Ishikawa (cell line): ENCODE measurements at regions not wholly inside any gene's neighbourhood (a gene's known extent, or its start where the extent isn't known, plus 50 kb on each side); places are given as distances from the start of the nearest gene placed in this dataset.

Experiments
- CEBPB ChIP-seq: IDR thresholded peaks from 2 replicates; pipeline ENCODE4 v1.6.1; 2012
- CREB1 ChIP-seq: IDR thresholded peaks from 2 replicates; pipeline ENCODE4 v1.6.1; 2012; ENCODE audit warnings: low read depth
- EGR1 ChIP-seq: IDR thresholded peaks from 2 replicates; pipeline ENCODE4 v1.6.1; 2012
- EP300 ChIP-seq: IDR thresholded peaks from 2 replicates; pipeline ENCODE4 v1.6.1; 2012; ENCODE audit warnings: borderline replicate concordance
- FOXM1 ChIP-seq: IDR thresholded peaks from 2 replicates; pipeline ENCODE4 v1.6.1; 2012; ENCODE audit warnings: low read depth, borderline replicate concordance
- MAX ChIP-seq: IDR thresholded peaks from 2 replicates; pipeline ENCODE4 v1.6.1; 2012
- NFIC ChIP-seq: IDR thresholded peaks from 2 replicates; pipeline ENCODE4 v1.6.1; 2012
- RAD21 ChIP-seq: IDR thresholded peaks from 2 replicates; pipeline ENCODE4 v1.6.1; 2012; ENCODE audit warnings: low read depth
- REST ChIP-seq: IDR thresholded peaks from 2 replicates; pipeline ENCODE4 v1.6.1; 2012; ENCODE audit warnings: low read depth, mild to moderate bottlenecking
- TAF1 ChIP-seq: IDR thresholded peaks from 2 replicates; pipeline ENCODE4 v1.6.1; 2012; ENCODE audit warnings: low read depth, mild to moderate bottlenecking
- TCF12 ChIP-seq: IDR thresholded peaks from 2 replicates; pipeline ENCODE4 v1.6.1; 2012; ENCODE audit warnings: low read depth
- TEAD4 ChIP-seq: IDR thresholded peaks from 2 replicates; pipeline ENCODE4 v1.6.1; 2012
- USF1 ChIP-seq: IDR thresholded peaks from 2 replicates; pipeline ENCODE4 v1.6.1; 2012
- YY1 ChIP-seq: IDR thresholded peaks from 2 replicates; pipeline ENCODE4 v1.6.1; 2012; ENCODE audit warnings: low read depth
- ZBTB7A ChIP-seq: IDR thresholded peaks from 2 replicates; pipeline ENCODE4 v1.6.1; 2012; ENCODE audit warnings: low read depth

GRCh38 chr18:29185801-29186200, 1008.9 kb upstream of the CDH2 start:
- no peak for TF ChIP-seq ZBTB7A

- TF ChIP-seq NFIC = no peak
- no peak for TF ChIP-seq YY1
- no peak for TF ChIP-seq CEBPB
- TF ChIP-seq ZBTB7A = no peak
- TF ChIP-seq EP300 = no peak
- TF ChIP-seq USF1 = no peak
- no peak for TF ChIP-seq MAX
- no peak for TF ChIP-seq TCF12
- no peak for TF ChIP-seq FOXM1
- TF ChIP-seq TEAD4 = no peak
- no peak for TF ChIP-seq TAF1
- TF ChIP-seq REST = no peak
Measured at GRCh38 chr18:29184654-29185053, 1007.7 kb upstream of the CDH2 start.

- TF ChIP-seq TAF1 = no peak
- TF ChIP-seq TCF12 = no peak
- no peak for TF ChIP-seq YY1
- no peak for TF ChIP-seq REST
Measured at GRCh38 chr18:29181151-29181901, 1004.4 kb upstream of the CDH2 start.

- TF ChIP-seq TAF1 (no peak), FOXM1 (no peak), ZBTB7A (no peak), NFIC (no peak), USF1 (no peak), RAD21 (no peak), CREB1 (no peak), EP300 (no peak), EGR1 (no peak), TEAD4 (no peak), REST (no peak), MAX (no peak), TCF12 (no peak), YY1 (no peak)
Measured at GRCh38 chr18:29176681-29177080, 999.8 kb upstream of the CDH2 start.

- TF ChIP-seq FOXM1 = no peak
- TF ChIP-seq REST = no peak
- no peak for TF ChIP-seq RAD21
Measured at GRCh38 chr18:29174891-29175290, 998.0 kb upstream of the CDH2 start.
